HG03432 (cell line): ENCODE measurements at regions not wholly inside any gene's neighbourhood (a gene's known extent, or its start where the extent isn't known, plus 50 kb on each side); places are given as distances from the start of the nearest gene placed in this dataset.

Source experiments
- ATAC-seq: cut with Tn5 transposase; IDR thresholded peaks from one replicate; pipeline ENCODE4 v1.9.1; 2021; ENCODE audit warnings: mild to moderate bottlenecking, moderate library complexity; ENCODE audit not compliant: unreplicated experiment

- ATAC-seq: no peak
Measured at GRCh38 chr6:144711661-144712060, 426.5 kb downstream of the UTRN start.

- ATAC-seq: no peak
Measured at GRCh38 chr6:144712541-144712940, 427.4 kb downstream of the UTRN start.

- no peak for ATAC-seq
Measured at GRCh38 chr6:144714021-144714712, 429.0 kb downstream of the UTRN start.

- no peak for ATAC-seq
Measured at GRCh38 chr6:144715344-144715743, 430.2 kb downstream of the UTRN start.

GRCh38 chr6:144718431-144718830 is 433.3 kb downstream of the UTRN start:
- ATAC-seq: peak; percentile 40

GRCh38 chr6:144721232-144721631 is 436.1 kb downstream of the UTRN start:
- no peak for ATAC-seq

GRCh38 chr6:144722154-144722737 is 437.1 kb downstream of the UTRN start:
- ATAC-seq: no peak

- no peak for ATAC-seq
Measured at GRCh38 chr6:144722925-144723324, 437.8 kb downstream of the UTRN start.

- ATAC-seq: no peak
Measured at GRCh38 chr6:144723431-144723830, 438.3 kb downstream of the UTRN start.

GRCh38 chr6:144724818-144725217 is 439.7 kb downstream of the UTRN start:
- ATAC-seq: no peak

- peak; percentile 79 for ATAC-seq
Measured at GRCh38 chr6:144725736-144726522, 440.8 kb downstream of the UTRN start.

GRCh38 chr6:144728804-144729203 is 443.7 kb downstream of the UTRN start:
- no peak for ATAC-seq

GRCh38 chr6:144729502-144729901 is 444.4 kb downstream of the UTRN start:
- ATAC-seq: peak; percentile 71

- ATAC-seq: peak; percentile 57
Measured at GRCh38 chr6:144730088-144730645, 445.0 kb downstream of the UTRN start.

- no peak for ATAC-seq
Measured at GRCh38 chr6:144731229-144731628, 446.1 kb downstream of the UTRN start.

- ATAC-seq: no peak
Measured at GRCh38 chr6:144736763-144737162, 451.6 kb downstream of the UTRN start.

- no peak for ATAC-seq
Measured at GRCh38 chr6:144737998-144738397, 452.9 kb downstream of the UTRN start.

- no peak for ATAC-seq
Measured at GRCh38 chr6:144739873-144740272, 454.7 kb downstream of the UTRN start.

GRCh38 chr6:144741659-144742058 is 456.5 kb downstream of the UTRN start:
- no peak for ATAC-seq

- no peak for ATAC-seq
Measured at GRCh38 chr6:144742779-144743178, 457.6 kb downstream of the UTRN start.

GRCh38 chr6:144744720-144745119 is 459.6 kb downstream of the UTRN start:
- no peak for ATAC-seq

- no peak for ATAC-seq
Measured at GRCh38 chr6:144745439-144745838, 460.3 kb downstream of the UTRN start.
